ENCODE measurements at regions not wholly inside any gene's neighbourhood (a gene's known extent, or its start where the extent isn't known, plus 50 kb on each side); places are given as distances from the start of the nearest gene placed in this dataset.

DNA sequence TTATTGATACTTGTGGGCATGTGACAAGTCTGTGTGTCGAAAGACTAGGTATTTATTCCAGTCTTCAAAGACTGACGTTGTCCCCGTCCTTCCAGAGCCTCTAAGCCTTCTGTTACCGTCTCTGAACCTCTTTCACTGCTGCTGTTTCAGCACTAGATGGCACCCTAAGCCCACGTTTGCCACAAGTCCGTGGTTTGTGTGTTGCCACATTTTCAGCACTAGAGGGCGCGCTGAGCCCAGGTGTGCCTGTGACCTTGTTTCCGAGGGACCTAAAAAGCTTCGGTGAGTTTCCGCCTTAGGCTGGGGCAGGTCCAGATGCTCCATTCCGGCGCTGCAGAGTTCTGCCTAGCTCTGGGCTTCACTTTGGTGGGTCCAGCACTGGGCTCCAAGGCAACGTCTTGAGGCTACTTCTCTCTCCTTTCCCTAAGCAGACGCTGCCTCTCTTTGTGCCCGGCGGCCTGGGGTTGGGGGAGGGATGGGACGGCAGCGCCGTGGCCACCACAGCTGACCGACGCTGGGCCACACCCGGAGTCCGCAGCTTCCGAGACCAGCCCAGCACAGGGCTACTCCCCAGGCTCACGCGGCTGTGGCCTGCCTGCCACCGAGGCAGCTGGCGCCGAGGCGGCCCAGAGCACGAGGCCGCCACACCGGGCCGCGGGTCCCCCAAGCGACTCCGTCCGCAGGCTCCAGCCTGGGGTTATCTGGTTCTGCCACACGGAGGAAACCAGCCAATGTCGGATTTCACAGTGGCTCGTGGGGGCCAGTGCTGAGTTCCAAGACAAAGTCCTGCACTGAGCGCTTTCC, 520.2 kb downstream of the REEP3 start:
- Histone ChIP-seq H3K4me3 (replicated peaks in 1 of 3; ENCODE audit: insufficient read depth in 1 of 3, low read depth in 2 of 3, low read length in 3 of 3) (no peak overlapping the region), H3K36me3 (replicated peaks in 1 of 2; ENCODE audit: control insufficient read depth in 1 of 2, insufficient read depth in 2 of 2, low read length in 2 of 2) (no peaks in the 10 kb centered on the region), H3K4me1 (ENCODE audit: insufficient read depth, low read length) (peaks cover 34% of the 10 kb centered on the region), H3K4me2 (ENCODE audit: low read depth, low read length) (no peak overlapping the region), H3K27me3 (ENCODE audit: control insufficient read depth in 1 of 2, insufficient read depth in 2 of 2, low read length in 2 of 2) (peaks cover 0 to 10% of the 10 kb centered on the region in 2 experiments; a peak in 2 of 5 replicates), H3K9me3 (ENCODE audit: low read length) (no peaks in the 10 kb centered on the region), H4K20me1 (ENCODE audit: insufficient read depth, low read length) (no peaks in the 10 kb centered on the region), H2AFZ (ENCODE audit: low read length) (no peak overlapping the region), H3K27ac (ENCODE audit: extremely low read length, insufficient read depth, low read length) (peak overlapping the region; percentile 38), H3K79me2 (ENCODE audit: insufficient read depth, low read length) (no peaks in the 10 kb centered on the region), H3K9ac (ENCODE audit: insufficient read depth, low read depth, low read length) (no peak overlapping the region)
- peak; percentile 85 for FAIRE-seq
- ChIA-PET CTCF (ENCODE audit: low intra/inter-chr PET ratio, low total read pairs) (interaction anchor here (0.9 to 1.6 kb wide), 4 partner anchors 13 to 389 kb away, joined by 3 to 11 read pairs (median 4); no protein-coding TSS in a partner anchor), POLR2A (no interaction called here)
- 75% methylated on average over 17 of the region's 43 CpGs for WGBS (ENCODE audit: low lambda C conversion rate)
- no TSS peak for BruUV-seq (replicated peaks)
- intact Hi-C loops (cut with micrococcal nuclease; ENCODE audit: unreplicated experiment) (loop anchor here (1.0 kb wide), 3 partner anchors 75 to 339 kb away; no protein-coding TSS in a partner anchor), in situ Hi-C loops (cut with HindIII; ENCODE audit: extremely low pct_ligation_motif_present, low pct_unique_long_range_greater_than_20kb) (no loop called here)
- ATAC-seq, result peak; percentile 84
- peak; percentile 65 for DNase-seq (ENCODE audit: low spot score)
- TF ChIP-seq HHEX (CRISPR knock-in tag; IDR thresholded peaks at IDR 0.05), result no peak
- TF ChIP-seq ZFP37 (CRISPR knock-in tag; IDR thresholded peaks at IDR 0.05; ENCODE audit: borderline replicate concordance), result no peak
- 0 out of 2 replicates have a peak, but pooled peaks have one; percentile 14 for TF ChIP-seq RXRA (CRISPR knock-in tag; IDR thresholded peaks at IDR 0.05)
- no peak for TF ChIP-seq PHF8 (CRISPR knock-in tag; IDR thresholded peaks at IDR 0.05)
- TF ChIP-seq ZSCAN20 (CRISPR knock-in tag; IDR thresholded peaks at IDR 0.05; ENCODE audit: borderline replicate concordance), result no peak
- TF ChIP-seq KDM5B (CRISPR knock-in tag; IDR thresholded peaks at IDR 0.05; ENCODE audit: borderline replicate concordance), result peak; percentile 74; the same call in 1 of the 2 replicates
- peak; percentile 57 for TF ChIP-seq ZNF574 (CRISPR knock-in tag; IDR thresholded peaks at IDR 0.05)
- no peak for TF ChIP-seq ZNF777 (CRISPR knock-in tag; IDR thresholded peaks at IDR 0.05)
- no peak; the same call in 1 of the 2 replicates for TF ChIP-seq MIER2 (CRISPR knock-in tag; IDR thresholded peaks at IDR 0.05)
- TF ChIP-seq, protein P1, sequence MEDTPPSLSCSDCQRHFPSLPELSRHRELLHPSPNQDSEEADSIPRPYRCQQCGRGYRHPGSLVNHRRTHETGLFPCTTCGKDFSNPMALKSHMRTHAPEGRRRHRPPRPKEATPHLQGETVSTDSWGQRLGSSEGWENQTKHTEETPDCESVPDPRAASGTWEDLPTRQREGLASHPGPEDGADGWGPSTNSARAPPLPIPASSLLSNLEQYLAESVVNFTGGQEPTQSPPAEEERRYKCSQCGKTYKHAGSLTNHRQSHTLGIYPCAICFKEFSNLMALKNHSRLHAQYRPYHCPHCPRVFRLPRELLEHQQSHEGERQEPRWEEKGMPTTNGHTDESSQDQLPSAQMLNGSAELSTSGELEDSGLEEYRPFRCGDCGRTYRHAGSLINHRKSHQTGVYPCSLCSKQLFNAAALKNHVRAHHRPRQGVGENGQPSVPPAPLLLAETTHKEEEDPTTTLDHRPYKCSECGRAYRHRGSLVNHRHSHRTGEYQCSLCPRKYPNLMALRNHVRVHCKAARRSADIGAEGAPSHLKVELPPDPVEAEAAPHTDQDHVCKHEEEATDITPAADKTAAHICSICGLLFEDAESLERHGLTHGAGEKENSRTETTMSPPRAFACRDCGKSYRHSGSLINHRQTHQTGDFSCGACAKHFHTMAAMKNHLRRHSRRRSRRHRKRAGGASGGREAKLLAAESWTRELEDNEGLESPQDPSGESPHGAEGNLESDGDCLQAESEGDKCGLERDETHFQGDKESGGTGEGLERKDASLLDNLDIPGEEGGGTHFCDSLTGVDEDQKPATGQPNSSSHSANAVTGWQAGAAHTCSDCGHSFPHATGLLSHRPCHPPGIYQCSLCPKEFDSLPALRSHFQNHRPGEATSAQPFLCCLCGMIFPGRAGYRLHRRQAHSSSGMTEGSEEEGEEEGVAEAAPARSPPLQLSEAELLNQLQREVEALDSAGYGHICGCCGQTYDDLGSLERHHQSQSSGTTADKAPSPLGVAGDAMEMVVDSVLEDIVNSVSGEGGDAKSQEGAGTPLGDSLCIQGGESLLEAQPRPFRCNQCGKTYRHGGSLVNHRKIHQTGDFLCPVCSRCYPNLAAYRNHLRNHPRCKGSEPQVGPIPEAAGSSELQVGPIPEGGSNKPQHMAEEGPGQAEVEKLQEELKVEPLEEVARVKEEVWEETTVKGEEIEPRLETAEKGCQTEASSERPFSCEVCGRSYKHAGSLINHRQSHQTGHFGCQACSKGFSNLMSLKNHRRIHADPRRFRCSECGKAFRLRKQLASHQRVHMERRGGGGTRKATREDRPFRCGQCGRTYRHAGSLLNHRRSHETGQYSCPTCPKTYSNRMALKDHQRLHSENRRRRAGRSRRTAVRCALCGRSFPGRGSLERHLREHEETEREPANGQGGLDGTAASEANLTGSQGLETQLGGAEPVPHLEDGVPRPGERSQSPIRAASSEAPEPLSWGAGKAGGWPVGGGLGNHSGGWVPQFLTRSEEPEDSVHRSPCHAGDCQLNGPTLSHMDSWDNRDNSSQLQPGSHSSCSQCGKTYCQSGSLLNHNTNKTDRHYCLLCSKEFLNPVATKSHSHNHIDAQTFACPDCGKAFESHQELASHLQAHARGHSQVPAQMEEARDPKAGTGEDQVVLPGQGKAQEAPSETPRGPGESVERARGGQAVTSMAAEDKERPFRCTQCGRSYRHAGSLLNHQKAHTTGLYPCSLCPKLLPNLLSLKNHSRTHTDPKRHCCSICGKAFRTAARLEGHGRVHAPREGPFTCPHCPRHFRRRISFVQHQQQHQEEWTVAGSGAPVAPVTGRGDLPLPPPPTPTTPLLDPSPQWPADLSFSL (CRISPR knock-in tag; IDR thresholded peaks at IDR 0.05), result no peak
- no peak for TF ChIP-seq JUNB (CRISPR knock-in tag; IDR thresholded peaks at IDR 0.05; ENCODE audit: borderline replicate concordance)
- no peak for TF ChIP-seq ZNF136 (CRISPR knock-in tag; IDR thresholded peaks at IDR 0.05; ENCODE audit: low read depth)

All from HepG2 (cell line).